ENCODE measurements at regions not wholly inside any gene's neighbourhood (a gene's known extent, or its start where the extent isn't known, plus 50 kb on each side); places are given as distances from the start of the nearest gene placed in this dataset.

GRCh38 chr14:97491697-97492096 is 694.5 kb downstream of the VRK1 start:
- peaks cover 2% of the 10 kb centered on the region; the same call in 1 of the 2 replicates for H3K27me3 Mint-ChIP-seq (ENCODE audit: low read depth)
- peaks cover 14% of the 10 kb centered on the region for H3K4me1 Mint-ChIP-seq
- no peaks in the 10 kb centered on the region; the same call in 1 of the 2 replicates for H3K36me3 Mint-ChIP-seq
- H3K27ac Mint-ChIP-seq = no peak overlapping the region
- no peak for DNase-seq (ENCODE audit: low spot score)
- 0 out of 2 replicates have a peak, but pooled peaks cover 3% of the 10 kb centered on the region for H3K9me3 Mint-ChIP-seq
- no peak for ATAC-seq
- POLR2A ChIA-PET = no interaction called here
- CTCF ChIA-PET = no interaction called here
- no peak overlapping the region for H3K4me3 Mint-ChIP-seq
- TF ChIP-seq MYBL2 (CRISPR knock-in tag; IDR thresholded peaks at IDR 0.05) (no peak), HMGXB4 (CRISPR knock-in tag; IDR thresholded peaks at IDR 0.05) (no peak), E2F5 (CRISPR knock-in tag; IDR thresholded peaks at IDR 0.05) (no peak), SMAD4 (CRISPR knock-in tag; IDR thresholded peaks at IDR 0.05) (no peak), FOXJ3 (CRISPR knock-in tag; IDR thresholded peaks at IDR 0.05; ENCODE audit: borderline replicate concordance) (no peak), FOXK1 (CRISPR knock-in tag; IDR thresholded peaks at IDR 0.05) (no peak)

GRCh38 chr14:97499790-97500481 is 702.8 kb downstream of the VRK1 start:
- CTCF ChIA-PET = no interaction called here
- Mint-ChIP-seq H3K4me3 (no peak overlapping the region), H3K27ac (no peak overlapping the region), H3K4me1 (peaks cover 13% of the 10 kb centered on the region), H3K9me3 (no peaks in the 10 kb centered on the region), H3K27me3 (ENCODE audit: low read depth) (no peaks in the 10 kb centered on the region), H3K36me3 (no peaks in the 10 kb centered on the region)
- POLR2A ChIA-PET = no interaction called here
- ATAC-seq = no peak
- DNase-seq (ENCODE audit: low spot score) = no peak
- no peak for TF ChIP-seq ERG (CRISPR knock-in tag; IDR thresholded peaks at IDR 0.05)
- no peak for TF ChIP-seq ATF6 (CRISPR knock-in tag; IDR thresholded peaks at IDR 0.05)
- no peak for TF ChIP-seq IRF1 (CRISPR knock-in tag; IDR thresholded peaks at IDR 0.05)
- no peak for TF ChIP-seq GABPB1 (CRISPR knock-in tag; IDR thresholded peaks at IDR 0.05)

- DNase-seq (ENCODE audit: low spot score) (no peak), ATAC-seq (no peak)
- peaks cover 35% of the 10 kb centered on the region for H3K36me3 Mint-ChIP-seq
- H3K4me1 Mint-ChIP-seq = no peaks in the 10 kb centered on the region
- ChIA-PET CTCF (interaction anchor here (0.6 kb wide), 1 partner anchor 222 kb away, joined by 4 read pairs; no protein-coding TSS in a partner anchor), POLR2A (no interaction called here)
- no peak overlapping the region for H3K27ac Mint-ChIP-seq
- peaks cover 52% of the 10 kb centered on the region for H3K9me3 Mint-ChIP-seq
- peaks cover 3% of the 10 kb centered on the region for H3K27me3 Mint-ChIP-seq (ENCODE audit: low read depth)
- H3K4me3 Mint-ChIP-seq = no peak overlapping the region
- no peak for TF ChIP-seq ELF4 (CRISPR knock-in tag; IDR thresholded peaks at IDR 0.05; ENCODE audit: low read depth)
- no peak for TF ChIP-seq CDX4 (CRISPR knock-in tag; IDR thresholded peaks at IDR 0.05; ENCODE audit: borderline replicate concordance)
- no peak for TF ChIP-seq GRHL2 (CRISPR knock-in tag; IDR thresholded peaks at IDR 0.05; ENCODE audit: insufficient replicate concordance, severe bottlenecking)
- TF ChIP-seq GTF2I (CRISPR knock-in tag; conservative IDR thresholded peaks at IDR 0.05) = no peak
- TF ChIP-seq ZNF263 (CRISPR knock-in tag; IDR thresholded peaks at IDR 0.05; ENCODE audit: low read depth) = no peak
- no peak for TF ChIP-seq ZNF396 (CRISPR knock-in tag; IDR thresholded peaks at IDR 0.05; ENCODE audit: borderline replicate concordance)
- no peak for TF ChIP-seq E2F1 (CRISPR knock-in tag; IDR thresholded peaks at IDR 0.05)
- no peak for TF ChIP-seq NR1H2 (CRISPR knock-in tag; IDR thresholded peaks at IDR 0.05)
- TF ChIP-seq AR (CRISPR knock-in tag; IDR thresholded peaks at IDR 0.05) = no peak
- TF ChIP-seq SP1 (CRISPR knock-in tag; conservative IDR thresholded peaks at IDR 0.05) = no peak
Measured at GRCh38 chr14:97506626-97507025, 709.4 kb downstream of the VRK1 start.

Data from WTC11 (cell line).